ENCODE measurements at regions not wholly inside any gene's neighbourhood (a gene's known extent, or its start where the extent isn't known, plus 50 kb on each side); places are given as distances from the start of the nearest gene placed in this dataset.
A peak's percentile ranks its signal among the peaks of the same experiment; 100 is the strongest.

GRCh38 chr6:66478705-66479104, 771.7 kb upstream of the EYS start:
- Histone ChIP-seq H3K27me3 (ENCODE audit: control insufficient read depth, insufficient read depth, low read length) (no peaks in the 10 kb centered on the region), H3K36me3 (ENCODE audit: control insufficient read depth, insufficient read depth, low read length) (no peaks in the 10 kb centered on the region), H3K4me3 (ENCODE audit: low read depth, low read length) (no peak overlapping the region)
- TF ChIP-seq CTCF (IDR thresholded peaks at IDR 0.05; ENCODE audit: insufficient read depth, low read length, severe bottlenecking), result no peak
- no peak for DNase-seq (ENCODE audit: low read depth)
- no peak for FAIRE-seq

GRCh38 chr6:66435321-66435720, 728.3 kb upstream of the EYS start:
- no peak for TF ChIP-seq CTCF (IDR thresholded peaks at IDR 0.05; ENCODE audit: insufficient read depth, low read length, severe bottlenecking)
- DNase-seq (ENCODE audit: low read depth) (peak; percentile 3), FAIRE-seq (no peak)
- no peaks in the 10 kb centered on the region for H3K27me3 ChIP-seq (ENCODE audit: control insufficient read depth, insufficient read depth, low read length)
- no peaks in the 10 kb centered on the region for H3K36me3 ChIP-seq (ENCODE audit: control insufficient read depth, insufficient read depth, low read length)
- H3K4me3 ChIP-seq (ENCODE audit: low read depth, low read length), result no peak overlapping the region

GRCh38 chr6:66429210-66429609, 722.2 kb upstream of the EYS start:
- FAIRE-seq, result no peak

GRCh38 chr6:66423047-66423446, 716.0 kb upstream of the EYS start:
- Histone ChIP-seq H3K27me3 (ENCODE audit: control insufficient read depth, insufficient read depth, low read length) (no peaks in the 10 kb centered on the region), H3K4me3 (ENCODE audit: low read depth, low read length) (no peak overlapping the region), H3K36me3 (ENCODE audit: control insufficient read depth, insufficient read depth, low read length) (no peaks in the 10 kb centered on the region)
- no peak for TF ChIP-seq CTCF (IDR thresholded peaks at IDR 0.05; ENCODE audit: insufficient read depth, low read length, severe bottlenecking)
- FAIRE-seq, result no peak
- DNase-seq (ENCODE audit: low read depth), result no peak

More at GRCh38 chr6:66429210-66429609, 722.2 kb upstream of the EYS start:
- H3K36me3 ChIP-seq (ENCODE audit: control insufficient read depth, insufficient read depth, low read length), result no peaks in the 10 kb centered on the region
- H3K4me3 ChIP-seq (ENCODE audit: low read depth, low read length), result no peak overlapping the region
- TF ChIP-seq CTCF (IDR thresholded peaks at IDR 0.05; ENCODE audit: insufficient read depth, low read length, severe bottlenecking), result no peak
- H3K27me3 ChIP-seq (ENCODE audit: control insufficient read depth, insufficient read depth, low read length), result no peaks in the 10 kb centered on the region
- DNase-seq (ENCODE audit: low read depth), result no peak

GRCh38 chr6:66421570-66421969, 714.5 kb upstream of the EYS start:
- FAIRE-seq (no peak), DNase-seq (ENCODE audit: low read depth) (no peak)
- Histone ChIP-seq H3K27me3 (ENCODE audit: control insufficient read depth, insufficient read depth, low read length) (no peaks in the 10 kb centered on the region), H3K4me3 (ENCODE audit: low read depth, low read length) (no peak overlapping the region), H3K36me3 (ENCODE audit: control insufficient read depth, insufficient read depth, low read length) (no peaks in the 10 kb centered on the region)
- TF ChIP-seq CTCF (IDR thresholded peaks at IDR 0.05; ENCODE audit: insufficient read depth, low read length, severe bottlenecking), result no peak

GRCh38 chr6:66418906-66419305, 711.9 kb upstream of the EYS start:
- TF ChIP-seq CTCF (IDR thresholded peaks at IDR 0.05; ENCODE audit: insufficient read depth, low read length, severe bottlenecking), result no peak
- H3K4me3 ChIP-seq (ENCODE audit: low read depth, low read length), result no peak overlapping the region
- no peaks in the 10 kb centered on the region for H3K27me3 ChIP-seq (ENCODE audit: control insufficient read depth, insufficient read depth, low read length)
- no peak for FAIRE-seq
- no peak for DNase-seq (ENCODE audit: low read depth)
- H3K36me3 ChIP-seq (ENCODE audit: control insufficient read depth, insufficient read depth, low read length), result no peaks in the 10 kb centered on the region

All from bronchial epithelial cell (primary cell).